ENCODE measurements at regions not wholly inside any gene's neighbourhood (a gene's known extent, or its start where the extent isn't known, plus 50 kb on each side); places are given as distances from the start of the nearest gene placed in this dataset.

GRCh38 chr10:23725548-23725947 lies 286.7 kb downstream of the OTUD1 start:
- no peak for DNase-seq (ENCODE audit: extremely low spot score, unreplicated experiment)
- no peaks in the 10 kb centered on the region for H3K27me3 Mint-ChIP-seq (ENCODE audit: unreplicated experiment)
- H3K4me1 Mint-ChIP-seq (ENCODE audit: unreplicated experiment), result no peaks in the 10 kb centered on the region
- no peak overlapping the region for H3K4me3 Mint-ChIP-seq (ENCODE audit: unreplicated experiment)
- no peaks in the 10 kb centered on the region for H3K36me3 Mint-ChIP-seq (ENCODE audit: unreplicated experiment)
- TF ChIP-seq CTCF (IDR thresholded peaks at IDR 0.05), result no peak
- no peak overlapping the region for H3K27ac Mint-ChIP-seq (ENCODE audit: unreplicated experiment)
- peaks cover 13% of the 10 kb centered on the region for H3K9me3 Mint-ChIP-seq (ENCODE audit: unreplicated experiment)

GRCh38 chr10:23742368-23742767 lies 303.5 kb downstream of the OTUD1 start:
- no peak for DNase-seq (ENCODE audit: extremely low spot score, unreplicated experiment)
- peaks cover 42% of the 10 kb centered on the region for H3K9me3 Mint-ChIP-seq (ENCODE audit: unreplicated experiment)
- H3K27me3 Mint-ChIP-seq (ENCODE audit: unreplicated experiment), result no peaks in the 10 kb centered on the region
- H3K36me3 Mint-ChIP-seq (ENCODE audit: unreplicated experiment), result no peaks in the 10 kb centered on the region
- H3K27ac Mint-ChIP-seq (ENCODE audit: unreplicated experiment), result no peak overlapping the region
- no peak overlapping the region for H3K4me3 Mint-ChIP-seq (ENCODE audit: unreplicated experiment)
- no peaks in the 10 kb centered on the region for H3K4me1 Mint-ChIP-seq (ENCODE audit: unreplicated experiment)
- no peak for TF ChIP-seq CTCF (IDR thresholded peaks at IDR 0.05)

GRCh38 chr10:23742807-23743206 lies 303.9 kb downstream of the OTUD1 start:
- Mint-ChIP-seq H3K36me3 (ENCODE audit: unreplicated experiment) (no peaks in the 10 kb centered on the region), H3K9me3 (ENCODE audit: unreplicated experiment) (peaks cover 43% of the 10 kb centered on the region), H3K27ac (ENCODE audit: unreplicated experiment) (no peak overlapping the region), H3K4me1 (ENCODE audit: unreplicated experiment) (no peaks in the 10 kb centered on the region), H3K27me3 (ENCODE audit: unreplicated experiment) (no peaks in the 10 kb centered on the region), H3K4me3 (ENCODE audit: unreplicated experiment) (no peak overlapping the region)
- TF ChIP-seq CTCF (IDR thresholded peaks at IDR 0.05), result no peak
- no peak for DNase-seq (ENCODE audit: extremely low spot score, unreplicated experiment)

GRCh38 chr10:23754179-23754578 lies 315.3 kb downstream of the OTUD1 start:
- TF ChIP-seq CTCF (IDR thresholded peaks at IDR 0.05), result no peak
- Mint-ChIP-seq H3K9me3 (ENCODE audit: unreplicated experiment) (peaks cover 15% of the 10 kb centered on the region), H3K4me3 (ENCODE audit: unreplicated experiment) (no peak overlapping the region), H3K27ac (ENCODE audit: unreplicated experiment) (no peak overlapping the region), H3K36me3 (ENCODE audit: unreplicated experiment) (no peaks in the 10 kb centered on the region), H3K27me3 (ENCODE audit: unreplicated experiment) (no peaks in the 10 kb centered on the region), H3K4me1 (ENCODE audit: unreplicated experiment) (no peaks in the 10 kb centered on the region)
- DNase-seq (ENCODE audit: extremely low spot score, unreplicated experiment), result no peak

GRCh38 chr10:23754941-23755340 lies 316.1 kb downstream of the OTUD1 start:
- H3K27ac Mint-ChIP-seq (ENCODE audit: unreplicated experiment), result no peak overlapping the region
- H3K4me3 Mint-ChIP-seq (ENCODE audit: unreplicated experiment), result no peak overlapping the region
- no peaks in the 10 kb centered on the region for H3K36me3 Mint-ChIP-seq (ENCODE audit: unreplicated experiment)
- TF ChIP-seq CTCF (IDR thresholded peaks at IDR 0.05), result no peak
- H3K9me3 Mint-ChIP-seq (ENCODE audit: unreplicated experiment), result peaks cover 17% of the 10 kb centered on the region
- H3K4me1 Mint-ChIP-seq (ENCODE audit: unreplicated experiment), result no peaks in the 10 kb centered on the region
- no peak for DNase-seq (ENCODE audit: extremely low spot score, unreplicated experiment)
- H3K27me3 Mint-ChIP-seq (ENCODE audit: unreplicated experiment), result no peaks in the 10 kb centered on the region

All from osteocyte (in vitro differentiated cells).